ENCODE measurements at regions not wholly inside any gene's neighbourhood (a gene's known extent, or its start where the extent isn't known, plus 50 kb on each side); places are given as distances from the start of the nearest gene placed in this dataset.

DNA sequence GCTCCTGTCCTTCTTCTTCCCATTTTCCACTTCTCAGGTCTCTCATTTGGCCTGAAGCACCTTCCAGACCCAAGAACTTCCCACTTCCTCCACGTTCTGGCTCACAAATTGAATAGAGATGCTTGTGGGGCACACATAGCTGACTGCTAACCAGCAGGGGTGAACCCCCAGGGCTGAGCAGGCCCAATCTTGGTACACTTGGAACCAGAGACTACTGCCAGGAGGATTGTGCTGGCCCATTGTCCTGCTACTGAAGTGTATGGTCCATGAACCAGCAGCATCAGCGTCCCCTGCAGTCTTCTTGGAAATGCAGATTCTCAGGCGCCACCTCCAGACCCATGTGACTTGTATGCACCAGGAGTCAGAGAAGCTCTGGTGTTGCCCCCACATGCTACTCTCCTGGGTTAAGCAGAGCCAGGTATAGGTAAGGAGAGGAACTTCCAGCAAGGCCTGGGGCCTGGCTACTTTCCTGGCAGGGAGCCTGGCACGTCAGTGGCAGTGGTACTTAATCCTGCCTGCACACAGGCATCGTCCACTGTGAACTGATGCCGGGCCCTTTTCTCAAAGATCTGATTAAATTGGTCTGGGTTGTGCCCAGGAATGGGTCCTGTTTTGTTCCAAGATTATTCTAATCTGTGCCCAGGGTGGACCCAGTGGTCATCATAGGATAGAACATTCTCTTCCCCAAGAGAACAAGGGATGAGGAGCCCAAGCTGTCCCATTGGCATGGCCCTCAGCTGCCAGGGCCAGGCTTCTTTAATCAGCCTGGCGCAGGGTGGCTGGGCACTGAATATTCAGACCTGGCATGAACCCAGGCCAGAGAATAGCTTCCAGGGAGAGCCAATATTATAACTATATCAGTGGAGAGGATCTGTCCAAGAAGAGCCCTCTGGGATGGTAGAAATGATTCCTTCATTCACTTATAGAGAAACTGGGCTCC is 248.7 kb downstream of the SOX11 start:
- intact Hi-C loops (cut with DNase I), result no loop called here
- DNase-seq, result no peak

GRCh38 chr2:5942204-5942603 is 250.0 kb downstream of the SOX11 start:
- intact Hi-C loops (cut with DNase I), result no loop called here
- DNase-seq, result no peak

DNA sequence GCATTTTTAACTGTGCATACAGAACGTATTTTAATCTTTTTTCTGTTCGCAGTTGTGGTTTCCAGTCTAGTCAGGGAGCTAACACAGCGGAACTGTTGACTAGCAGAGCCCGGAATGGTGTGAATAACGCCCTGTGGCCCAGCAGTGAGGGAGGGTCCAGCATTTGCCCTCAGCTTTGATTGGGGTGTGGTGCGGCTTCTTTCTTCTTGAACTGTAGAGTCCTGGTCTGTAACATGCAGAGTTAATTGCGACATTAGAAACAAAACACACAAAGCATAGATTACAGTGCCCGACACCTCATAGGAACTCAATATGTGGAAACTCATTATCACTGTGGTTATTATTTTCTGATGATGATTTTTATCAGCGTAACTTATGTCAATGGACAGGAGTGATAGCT is 253.6 kb downstream of the SOX11 start:
- intact Hi-C loops (cut with DNase I), result no loop called here

GRCh38 chr2:5946225-5947115 is 254.3 kb downstream of the SOX11 start:
- intact Hi-C loops (cut with DNase I), result no loop called here
- peak in 2 of 42 donors; percentile 44 to 53 for DNase-seq

More for the DNA sequence above, 253.6 kb downstream of the SOX11 start:
- peak in 2 of 42 donors; percentile 9 to 37 for DNase-seq

GRCh38 chr2:5950736-5951135 is 258.6 kb downstream of the SOX11 start:
- DNase-seq, result peak in 2 of 42 donors; percentile 29 to 37
- intact Hi-C loops (cut with DNase I), result no loop called here

DNA sequence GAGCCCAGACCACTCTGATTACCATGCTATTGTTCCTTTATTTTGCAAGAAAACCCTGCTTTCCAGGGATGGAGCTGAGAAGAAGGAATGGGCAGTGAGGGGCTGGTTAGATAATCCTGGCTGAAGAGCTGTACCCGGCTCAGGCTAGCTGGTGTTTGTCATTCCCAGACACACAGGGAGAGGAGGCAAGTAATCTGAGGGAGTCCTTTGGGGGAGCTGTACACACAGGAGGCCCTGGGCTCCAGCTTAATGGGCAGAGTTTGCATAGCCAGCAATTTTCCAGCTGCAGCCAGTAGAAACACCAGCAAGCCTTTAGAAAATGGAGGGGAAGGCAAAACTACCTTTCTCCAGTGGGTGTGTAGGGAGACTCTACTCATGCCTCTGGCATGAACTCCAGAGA is 259.3 kb downstream of the SOX11 start:
- intact Hi-C loops (cut with DNase I), result no loop called here
- DNase-seq, result peak in 2 of 42 donors; percentile 22 to 40

GRCh38 chr2:5953525-5953924 is 261.3 kb downstream of the SOX11 start:
- intact Hi-C loops (cut with DNase I), result no loop called here
- DNase-seq, result no peak

DNA sequence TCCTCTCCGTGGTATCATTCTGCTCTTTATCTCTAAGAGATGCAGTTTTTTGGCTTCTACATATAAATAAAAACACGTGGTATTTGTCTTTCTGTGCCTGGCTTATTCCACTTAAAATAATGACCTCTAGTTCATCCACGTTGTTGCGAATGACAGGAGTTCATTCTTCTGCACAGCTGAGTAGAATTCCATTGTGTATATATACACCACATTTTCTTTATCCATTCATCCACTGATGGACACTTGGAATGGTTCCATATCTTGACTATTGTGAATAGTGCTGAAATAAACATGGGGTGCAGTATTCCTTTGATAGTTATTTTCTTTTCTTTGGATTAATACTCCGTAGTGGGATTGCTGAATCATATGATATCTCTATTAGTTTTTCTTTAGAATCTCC is 262.3 kb downstream of the SOX11 start:
- DNase-seq, result no peak
- intact Hi-C loops (cut with DNase I), result no loop called here

GRCh38 chr2:5955921-5956320 is 263.7 kb downstream of the SOX11 start:
- intact Hi-C loops (cut with DNase I), result no loop called here
- DNase-seq, result peak in 1 of 42 donors; percentile 31

- intact Hi-C loops (cut with DNase I), result no loop called here
- DNase-seq, result peak in 4 of 42 donors; percentile 1 to 55 (median 23)
Observed at GRCh38 chr2:5959836-5960820, 267.9 kb downstream of the SOX11 start.

DNA sequence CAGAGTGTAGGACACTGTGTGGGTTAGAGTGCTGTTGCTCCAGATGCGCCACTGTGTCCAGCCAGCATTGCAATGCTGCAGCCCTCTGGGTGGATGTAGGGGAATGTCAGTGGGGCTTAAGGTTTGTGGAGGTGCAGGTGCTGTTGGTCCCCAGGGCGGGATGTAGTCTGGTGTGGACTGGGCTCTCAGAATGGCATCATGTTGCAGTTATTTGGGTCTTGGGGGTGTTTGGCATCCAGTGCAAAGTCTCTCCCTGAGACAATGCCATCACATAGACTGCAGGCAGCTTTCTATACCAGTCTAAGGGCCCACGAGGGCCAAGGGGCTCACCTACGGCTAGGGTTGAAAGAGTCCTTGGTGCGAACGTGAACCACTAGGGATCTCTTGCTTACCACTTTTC is 275.3 kb downstream of the SOX11 start:
- peak in 2 of 42 donors; percentile 2 to 16 for DNase-seq
- intact Hi-C loops (cut with DNase I), result no loop called here

DNA sequence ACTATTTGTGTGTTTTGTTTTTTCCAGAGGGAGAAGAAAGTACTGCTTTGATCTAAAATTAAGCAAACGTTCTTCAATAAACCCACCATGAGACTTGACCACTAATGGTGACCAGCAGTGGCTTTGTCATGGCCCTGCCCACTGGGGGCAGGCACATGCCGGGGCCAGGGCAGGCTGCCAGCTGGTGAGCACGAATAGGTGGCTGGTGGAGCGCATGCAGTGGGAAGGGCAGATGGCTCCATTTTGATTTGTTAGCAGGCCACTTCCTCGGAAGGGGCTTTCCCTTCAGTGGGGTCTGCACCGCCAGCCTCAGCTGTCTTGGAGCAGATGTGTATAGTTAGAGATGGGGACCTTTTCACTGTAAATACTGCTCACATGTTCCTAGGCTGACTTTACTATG is 277.1 kb downstream of the SOX11 start:
- intact Hi-C loops (cut with DNase I), result no loop called here

GRCh38 chr2:5970347-5970746 is 278.2 kb downstream of the SOX11 start:
- DNase-seq, result no peak
- intact Hi-C loops (cut with DNase I), result no loop called here

More for the DNA sequence above, 277.1 kb downstream of the SOX11 start:
- DNase-seq, result peak in 3 of 42 donors; percentile 3 to 57 (median 43)

DNA sequence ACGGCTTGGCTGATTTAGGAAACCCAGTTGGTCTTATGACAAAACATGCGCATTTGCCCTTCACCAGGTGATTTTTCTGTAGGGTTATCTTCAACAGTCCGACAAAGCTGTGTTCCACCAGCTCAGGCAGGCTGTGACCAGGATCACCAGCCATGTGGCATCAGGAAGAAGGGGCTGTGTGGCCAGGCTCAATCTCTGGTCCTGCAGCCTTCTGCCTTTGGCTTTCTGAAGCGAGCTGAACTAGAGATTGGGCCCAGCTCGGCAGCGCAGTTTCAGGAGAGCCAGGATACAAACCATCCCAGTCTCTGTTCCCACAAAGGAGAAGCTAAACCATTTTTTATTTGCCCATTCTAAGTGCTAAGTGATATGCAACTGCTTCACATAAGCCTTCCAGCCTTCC is 282.3 kb downstream of the SOX11 start:
- intact Hi-C loops (cut with DNase I), result no loop called here
- DNase-seq, result peak in 1 of 42 donors; percentile 18

DNA sequence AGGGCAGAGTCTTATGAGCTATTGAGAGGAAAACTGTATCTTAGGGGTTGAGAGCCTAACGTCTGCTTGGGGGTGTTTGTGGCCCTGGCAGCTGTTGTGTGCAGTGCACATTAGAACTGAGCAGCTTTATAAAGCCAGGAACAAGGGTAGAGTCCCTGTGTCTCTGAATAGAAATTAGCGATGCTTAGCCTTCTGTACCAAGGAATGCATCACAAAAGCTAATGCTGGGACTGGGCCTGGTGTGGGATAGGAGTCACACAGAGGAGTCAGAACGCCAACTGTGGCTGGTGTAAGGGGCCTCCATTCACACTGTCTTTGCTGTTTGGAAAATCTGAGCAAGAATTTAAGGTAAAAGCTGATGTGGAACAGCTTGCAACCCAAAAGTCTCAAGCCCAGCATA is 283.2 kb downstream of the SOX11 start:
- DNase-seq, result peak in 1 of 42 donors; percentile 13
- intact Hi-C loops (cut with DNase I), result no loop called here

- intact Hi-C loops (cut with DNase I), result no loop called here
- DNase-seq, result peak in 1 of 42 donors; percentile 5
Observed at GRCh38 chr2:5976531-5977065, 284.4 kb downstream of the SOX11 start.

GRCh38 chr2:5977477-5977876 is 285.3 kb downstream of the SOX11 start:
- peak in 1 of 42 donors; percentile 21 for DNase-seq
- intact Hi-C loops (cut with DNase I), result no loop called here

DNA sequence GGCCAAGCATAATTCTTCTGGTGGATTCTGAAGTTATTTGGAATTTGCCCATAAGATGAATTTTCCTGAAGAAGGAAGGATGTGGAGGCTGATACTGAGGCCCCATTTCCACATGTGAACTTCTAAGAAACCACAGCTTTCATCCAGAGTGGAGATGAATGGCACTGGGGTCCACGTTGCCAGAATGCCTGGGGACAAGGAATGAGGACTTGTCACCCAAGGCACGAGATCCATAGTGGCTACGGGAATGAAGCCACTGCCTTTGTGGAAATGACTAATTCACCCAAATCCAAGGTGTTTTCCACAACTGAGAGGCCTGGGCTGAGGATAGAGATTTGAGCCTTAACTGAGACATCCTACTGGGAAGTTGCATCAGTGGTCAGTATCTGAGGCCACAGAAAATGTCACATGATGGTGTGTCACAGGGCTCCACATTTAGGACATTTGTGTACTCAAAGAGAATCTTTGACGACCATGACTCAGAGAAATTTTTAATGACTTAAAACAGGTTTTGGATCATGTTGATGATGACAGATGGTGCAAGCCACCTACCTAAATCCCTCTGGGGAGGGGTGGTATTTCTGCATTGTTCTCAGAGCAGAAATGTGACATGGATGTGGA is 286.1 kb downstream of the SOX11 start:
- DNase-seq, result peak in 1 of 42 donors; percentile 40
- intact Hi-C loops (cut with DNase I), result no loop called here
